Colonic mucosa (tissue), 4 donors: ENCODE measurements at regions not wholly inside any gene's neighbourhood (a gene's known extent, or its start where the extent isn't known, plus 50 kb on each side); places are given as distances from the start of the nearest gene placed in this dataset.

ENCODE experiments used
- DNase-seq: peaks from one replicate; pipeline ENCODE4 v3.0.0-alpha.2; 2020
- H3K27ac ChIP-seq: fragments of 200-600 bp; one replicate; pipeline ENCODE4 v1.8.0; 2021
- H3K27me3 ChIP-seq: fragments of 200-600 bp; one replicate; pipeline ENCODE4 v1.8.0; 2021
- H3K36me3 ChIP-seq: fragments of 200-600 bp; one replicate; pipeline ENCODE4 v1.8.0; 2021
- H3K4me1 ChIP-seq: fragments of 200-600 bp; one replicate; pipeline ENCODE4 v1.8.0; 2021; ENCODE audit warnings: mild to moderate bottlenecking
- H3K4me3 ChIP-seq: fragments of 200-600 bp; one replicate; pipeline ENCODE4 v1.8.0; 2021
- H3K9ac ChIP-seq, 2 donors: one replicate each; pipeline ENCODE4 v1.7.0; 2013; ENCODE audit warnings: control low read depth in 2 of 2, low read depth in 2 of 2, low read length in 2 of 2
- H3K9me3 ChIP-seq: fragments of 200-600 bp; one replicate; pipeline ENCODE4 v1.8.0; 2021
- CTCF ChIP-seq: fragments of 200-600 bp; IDR thresholded peaks from one replicate; pipeline ENCODE4 v1.8.0; 2022; ENCODE audit warnings: antibody characterized with exemption, mild to moderate bottlenecking
- intact Hi-C: fragments of 100-400 bp; cut with DNase I; formaldehyde crosslinking; loops from one replicate; pipeline ENCODE4 v1.14.1; 2022
- donor health status: healthy.
- donor health status: DM: no; HTN: no; CAD: no.
- donor health status: DM: no; HTN: no; CAD: no.

- intact Hi-C loops: no loop called here
- H3K4me3 ChIP-seq: no peak overlapping the region
- H3K9me3 ChIP-seq: no peaks in the 10 kb centered on the region
- DNase-seq: no peak
- H3K27ac ChIP-seq: no peak overlapping the region
- H3K9ac ChIP-seq: no peak overlapping the region
- H3K4me1 ChIP-seq: no peaks in the 10 kb centered on the region
- no peaks in the 10 kb centered on the region for H3K36me3 ChIP-seq
- H3K27me3 ChIP-seq: no peaks in the 10 kb centered on the region
- no peak for TF ChIP-seq CTCF
These were observed 60.9 kb upstream of the FZD10 start for GRCh38 chr12:130101370-130101769.

- Histone ChIP-seq H3K27me3 (no peaks in the 10 kb centered on the region), H3K9me3 (no peaks in the 10 kb centered on the region), H3K4me1 (no peaks in the 10 kb centered on the region), H3K27ac (no peak overlapping the region), H3K9ac (no peak overlapping the region), H3K36me3 (no peaks in the 10 kb centered on the region), H3K4me3 (no peak overlapping the region)
- no peak for DNase-seq
- no peak for TF ChIP-seq CTCF
- intact Hi-C loops: no loop called here
These were observed 60.0 kb upstream of the FZD10 start for GRCh38 chr12:130102266-130102665.

GRCh38 chr12:130104571-130105106, 57.6 kb upstream of the FZD10 start:
- Histone ChIP-seq H3K27me3 (no peaks in the 10 kb centered on the region), H3K27ac (no peak overlapping the region), H3K9me3 (no peaks in the 10 kb centered on the region), H3K4me3 (no peak overlapping the region), H3K36me3 (no peaks in the 10 kb centered on the region), H3K4me1 (no peaks in the 10 kb centered on the region), H3K9ac (no peak overlapping the region)
- DNase-seq: no peak
- no peak for TF ChIP-seq CTCF
- intact Hi-C loops: no loop called here

- H3K9ac ChIP-seq: no peak overlapping the region
- H3K27ac ChIP-seq: no peak overlapping the region
- no peak for DNase-seq
- H3K27me3 ChIP-seq: no peaks in the 10 kb centered on the region
- no peaks in the 10 kb centered on the region for H3K9me3 ChIP-seq
- intact Hi-C loops: no loop called here
- no peaks in the 10 kb centered on the region for H3K36me3 ChIP-seq
- no peak for TF ChIP-seq CTCF
- H3K4me1 ChIP-seq: no peaks in the 10 kb centered on the region
- no peak overlapping the region for H3K4me3 ChIP-seq
These were observed 53.0 kb upstream of the FZD10 start for GRCh38 chr12:130109062-130109945.

GRCh38 chr12:130110914-130111313, 51.4 kb upstream of the FZD10 start:
- Histone ChIP-seq H3K36me3 (no peaks in the 10 kb centered on the region), H3K9me3 (no peaks in the 10 kb centered on the region), H3K9ac (no peak overlapping the region), H3K4me1 (no peaks in the 10 kb centered on the region), H3K27me3 (no peaks in the 10 kb centered on the region), H3K27ac (no peak overlapping the region), H3K4me3 (no peak overlapping the region)
- intact Hi-C loops: no loop called here
- TF ChIP-seq CTCF: no peak
- no peak for DNase-seq
